ENCODE measurements at regions not wholly inside any gene's neighbourhood (a gene's known extent, or its start where the extent isn't known, plus 50 kb on each side); places are given as distances from the start of the nearest gene placed in this dataset.
"Not testable (repeated sequence)": the region's sequence is repeated elsewhere in the genome, so short reads cannot be mapped to it uniquely, and the experiment has no call there.

GRCh38 chr14:59133709-59134108 is 54.8 kb upstream of the DAAM1 start:
- no peaks in the 10 kb centered on the region for H3F3A ChIP-seq (ENCODE audit: low read depth)
- Mint-ChIP-seq H3K9me3 (no peaks in the 10 kb centered on the region), H3K4me1 (peaks cover 16% of the 10 kb centered on the region), H3K27me3 (ENCODE audit: insufficient read depth, low read depth) (peaks cover 3% of the 10 kb centered on the region), H3K36me3 (no peaks in the 10 kb centered on the region), H3K27ac (no peak overlapping the region), H3K4me3 (no peak overlapping the region)
- no peak for DNase-seq (ENCODE audit: low spot score)
- H3K79me2 ChIP-seq (ENCODE audit: low read depth): no peaks in the 10 kb centered on the region
- H2AFZ ChIP-seq (replicated peaks): no peak overlapping the region
- TF ChIP-seq CTCF (IDR thresholded peaks at IDR 0.05): no peak
- no peaks in the 10 kb centered on the region for H3K9me3 ChIP-seq (ENCODE audit: low read depth)
- H3K4me2 ChIP-seq: no peak overlapping the region
- no peak overlapping the region for H3K27ac ChIP-seq
- H3K36me3 ChIP-seq: no peaks in the 10 kb centered on the region
- H3K9ac ChIP-seq: no peak overlapping the region
- no peaks in the 10 kb centered on the region for H3K27me3 ChIP-seq
- no peaks in the 10 kb centered on the region for H4K20me1 ChIP-seq (ENCODE audit: low read depth)
- H3K4me1 ChIP-seq: no peaks in the 10 kb centered on the region
- no peak overlapping the region for H3K4me3 ChIP-seq

GRCh38 chr14:59134307-59134706 is 54.2 kb upstream of the DAAM1 start:
- no peaks in the 10 kb centered on the region for H3K36me3 Mint-ChIP-seq

GRCh38 chr14:59137256-59137655 is 51.2 kb upstream of the DAAM1 start:
- Histone ChIP-seq H3F3A (ENCODE audit: low read depth) (no peaks in the 10 kb centered on the region), H3K4me3 (no peak overlapping the region), H3K4me1 (no peaks in the 10 kb centered on the region), H3K36me3 (no peaks in the 10 kb centered on the region), H2AFZ (replicated peaks) (no peak overlapping the region), H3K27ac (no peak overlapping the region), H4K20me1 (ENCODE audit: low read depth) (no peaks in the 10 kb centered on the region), H3K79me2 (ENCODE audit: low read depth) (no peaks in the 10 kb centered on the region), H3K27me3 (no peaks in the 10 kb centered on the region), H3K9ac (no peak overlapping the region), H3K9me3 (ENCODE audit: low read depth) (no peaks in the 10 kb centered on the region), H3K4me2 (no peak overlapping the region)
- Mint-ChIP-seq H3K27ac (no peak overlapping the region), H3K4me1 (peaks cover 18% of the 10 kb centered on the region), H3K36me3 (no peaks in the 10 kb centered on the region), H3K9me3 (no peaks in the 10 kb centered on the region), H3K4me3 (no peak overlapping the region), H3K27me3 (ENCODE audit: insufficient read depth, low read depth) (peaks cover 3% of the 10 kb centered on the region)
- TF ChIP-seq EZH2phosphoT487 (IDR thresholded peaks at IDR 0.05) (no peak), CTCF (IDR thresholded peaks at IDR 0.05) (no peak), EZH2 (IDR thresholded peaks at IDR 0.05) (no peak)
- no peak for DNase-seq (ENCODE audit: low spot score)

More at GRCh38 chr14:59134307-59134706, 54.2 kb upstream of the DAAM1 start:
- Mint-ChIP-seq H3K4me1 (peaks cover 18% of the 10 kb centered on the region), H3K27ac (no peak overlapping the region), H3K9me3 (no peaks in the 10 kb centered on the region), H3K4me3 (no peak overlapping the region), H3K27me3 (ENCODE audit: insufficient read depth, low read depth) (peaks cover 3% of the 10 kb centered on the region)
- Histone ChIP-seq H3K4me1 (no peaks in the 10 kb centered on the region), H3F3A (ENCODE audit: low read depth) (no peaks in the 10 kb centered on the region), H3K36me3 (no peaks in the 10 kb centered on the region), H3K27ac (no peak overlapping the region), H4K20me1 (ENCODE audit: low read depth) (no peaks in the 10 kb centered on the region), H2AFZ (replicated peaks) (no peak overlapping the region), H3K27me3 (no peaks in the 10 kb centered on the region), H3K4me3 (no peak overlapping the region), H3K79me2 (ENCODE audit: low read depth) (no peaks in the 10 kb centered on the region), H3K9me3 (ENCODE audit: low read depth) (no peaks in the 10 kb centered on the region), H3K9ac (no peak overlapping the region), H3K4me2 (no peak overlapping the region)
- no peak for DNase-seq (ENCODE audit: low spot score)
- TF ChIP-seq EZH2phosphoT487 (IDR thresholded peaks at IDR 0.05): no peak
- no peak for TF ChIP-seq EZH2 (IDR thresholded peaks at IDR 0.05)
- TF ChIP-seq CTCF (IDR thresholded peaks at IDR 0.05): no peak

- H3K27ac Mint-ChIP-seq; H3K4me3 Mint-ChIP-seq; H3K27me3 Mint-ChIP-seq (ENCODE audit: insufficient read depth, low read depth); H2AFZ ChIP-seq (replicated peaks); DNase-seq (ENCODE audit: low spot score); H3K79me2 ChIP-seq (ENCODE audit: low read depth); H3K36me3 ChIP-seq; H3K9me3 ChIP-seq (ENCODE audit: low read depth); H3K4me1 ChIP-seq; H3K4me3 ChIP-seq; H4K20me1 ChIP-seq (ENCODE audit: low read depth); H3K4me2 ChIP-seq; H3K36me3 Mint-ChIP-seq; H3K9me3 Mint-ChIP-seq; H3K9ac ChIP-seq; H3F3A ChIP-seq (ENCODE audit: low read depth); H3K27me3 ChIP-seq; H3K27ac ChIP-seq: not testable (repeated sequence)
- peaks cover 16% of the 10 kb centered on the region for H3K4me1 Mint-ChIP-seq
Measured at GRCh38 chr14:59138576-59138975, 49.9 kb upstream of the DAAM1 start.

Measured in neural progenitor cell (in vitro differentiated cells).